ENCODE measurements at regions not wholly inside any gene's neighbourhood (a gene's known extent, or its start where the extent isn't known, plus 50 kb on each side); places are given as distances from the start of the nearest gene placed in this dataset.

DNA sequence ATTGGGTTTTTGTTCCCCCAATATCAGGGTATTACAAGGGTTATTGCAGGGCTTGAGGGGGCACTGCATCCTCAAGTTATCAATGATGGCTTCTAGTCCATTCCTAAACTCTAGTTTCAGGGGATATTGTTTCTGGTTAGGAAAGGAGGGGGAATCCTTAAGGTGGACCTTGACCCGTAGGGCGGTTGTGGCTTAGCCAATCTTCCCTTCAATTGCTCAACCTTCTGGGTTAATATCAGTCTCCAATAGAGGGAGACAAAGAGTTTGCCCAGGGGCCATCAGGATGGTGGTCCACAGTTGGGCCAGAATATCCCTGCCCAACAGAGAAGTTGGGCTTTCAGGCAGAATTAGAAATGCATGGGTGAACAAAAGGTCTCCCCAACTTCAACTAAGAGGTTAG is 214.9 kb downstream of the BCHE start:
- 98 to 100% methylated on average over 2 of the region's 2 CpGs for WGBS, 2 donors
- no peak overlapping the region for H3K4me3 ChIP-seq (ENCODE audit: low read depth, poor library complexity, severe bottlenecking)
- intact Hi-C loops (cut with DNase I; ENCODE audit: low total_unique reads): no loop called here
- TF ChIP-seq POLR2A (IDR thresholded peaks at IDR 0.05): no peak
- TF ChIP-seq, protein P1, sequence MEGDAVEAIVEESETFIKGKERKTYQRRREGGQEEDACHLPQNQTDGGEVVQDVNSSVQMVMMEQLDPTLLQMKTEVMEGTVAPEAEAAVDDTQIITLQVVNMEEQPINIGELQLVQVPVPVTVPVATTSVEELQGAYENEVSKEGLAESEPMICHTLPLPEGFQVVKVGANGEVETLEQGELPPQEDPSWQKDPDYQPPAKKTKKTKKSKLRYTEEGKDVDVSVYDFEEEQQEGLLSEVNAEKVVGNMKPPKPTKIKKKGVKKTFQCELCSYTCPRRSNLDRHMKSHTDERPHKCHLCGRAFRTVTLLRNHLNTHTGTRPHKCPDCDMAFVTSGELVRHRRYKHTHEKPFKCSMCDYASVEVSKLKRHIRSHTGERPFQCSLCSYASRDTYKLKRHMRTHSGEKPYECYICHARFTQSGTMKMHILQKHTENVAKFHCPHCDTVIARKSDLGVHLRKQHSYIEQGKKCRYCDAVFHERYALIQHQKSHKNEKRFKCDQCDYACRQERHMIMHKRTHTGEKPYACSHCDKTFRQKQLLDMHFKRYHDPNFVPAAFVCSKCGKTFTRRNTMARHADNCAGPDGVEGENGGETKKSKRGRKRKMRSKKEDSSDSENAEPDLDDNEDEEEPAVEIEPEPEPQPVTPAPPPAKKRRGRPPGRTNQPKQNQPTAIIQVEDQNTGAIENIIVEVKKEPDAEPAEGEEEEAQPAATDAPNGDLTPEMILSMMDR (IDR thresholded peaks at IDR 0.05): no peak
- DNase-seq (ENCODE audit: low spot score in 2 of 2): no peak

DNA sequence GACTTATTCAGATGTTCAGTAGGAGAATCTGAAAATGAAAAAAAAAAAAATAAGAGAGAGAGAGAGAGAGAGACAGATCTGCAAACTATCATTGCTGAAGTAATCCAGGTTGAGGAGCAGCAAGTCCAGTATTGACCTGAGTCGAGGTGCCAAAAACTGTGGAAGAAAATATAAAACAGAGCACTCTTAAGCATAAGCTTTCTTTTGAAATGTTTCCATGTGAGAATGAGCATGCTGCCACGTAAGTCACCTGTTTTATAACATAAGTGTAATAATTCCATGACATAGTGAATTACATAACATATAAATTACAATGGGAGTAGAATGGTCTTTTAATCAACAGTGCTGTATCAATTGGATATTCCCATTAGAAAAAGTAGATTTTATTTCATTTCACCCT is 218.2 kb downstream of the BCHE start:
- intact Hi-C loops (cut with DNase I; ENCODE audit: low total_unique reads): no loop called here
- no peak overlapping the region for H3K4me3 ChIP-seq (ENCODE audit: low read depth, poor library complexity, severe bottlenecking)
- no peak for DNase-seq (ENCODE audit: low spot score in 2 of 2)
- TF ChIP-seq POLR2A (IDR thresholded peaks at IDR 0.05): no peak
- TF ChIP-seq, protein P1 (IDR thresholded peaks at IDR 0.05): no peak
- WGBS, 2 donors: 79 to 92% methylated on average over 2 of the region's 2 CpGs

DNA sequence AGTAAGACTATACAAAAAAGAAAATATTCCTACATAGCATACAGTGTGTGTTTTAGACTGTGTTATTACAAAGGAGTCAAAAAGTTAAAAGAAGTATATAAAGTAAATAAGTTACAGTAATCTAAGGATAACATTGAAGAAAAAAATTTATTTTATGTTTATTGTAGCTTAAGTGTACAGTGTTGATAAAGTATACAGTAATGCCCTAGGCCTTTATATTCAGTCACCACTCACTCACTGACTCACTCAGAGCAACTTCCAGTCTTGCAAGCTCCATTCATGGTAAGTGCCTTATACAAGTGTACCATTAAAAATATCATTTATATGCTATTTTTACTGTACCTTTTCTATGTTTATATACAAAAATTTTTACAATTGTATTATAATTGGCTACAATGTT is 220.1 kb downstream of the BCHE start:
- no peak for DNase-seq (ENCODE audit: low spot score in 2 of 2)
- no peak overlapping the region for H3K4me3 ChIP-seq (ENCODE audit: low read depth, poor library complexity, severe bottlenecking)
- TF ChIP-seq, protein P1 (IDR thresholded peaks at IDR 0.05): no peak
- TF ChIP-seq POLR2A (IDR thresholded peaks at IDR 0.05): no peak
- intact Hi-C loops (cut with DNase I; ENCODE audit: low total_unique reads): no loop called here

DNA sequence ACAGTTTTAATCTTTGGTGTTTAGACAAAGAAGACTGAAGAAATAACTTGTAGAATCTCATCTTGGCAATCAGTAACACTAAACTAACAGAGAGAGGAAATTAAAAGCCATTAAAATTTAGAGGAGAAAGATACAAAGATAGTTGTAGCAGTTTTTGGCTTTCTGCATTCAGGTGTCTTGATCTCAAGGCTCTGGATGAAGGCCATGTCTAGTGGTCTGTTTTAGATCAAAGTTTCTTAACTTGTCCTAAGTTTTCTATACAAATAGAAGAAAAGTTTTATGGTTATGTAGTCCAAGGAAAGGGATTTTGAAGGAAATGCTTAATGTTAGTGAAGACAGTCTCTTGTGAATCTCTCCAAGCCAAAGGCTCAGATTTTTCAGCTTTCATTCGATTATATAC is 222.9 kb downstream of the BCHE start:
- intact Hi-C loops (cut with DNase I; ENCODE audit: low total_unique reads): no loop called here
- TF ChIP-seq, protein P1 (IDR thresholded peaks at IDR 0.05): no peak
- no peak for TF ChIP-seq POLR2A (IDR thresholded peaks at IDR 0.05)
- H3K4me3 ChIP-seq (ENCODE audit: low read depth, poor library complexity, severe bottlenecking): no peak overlapping the region
- 86 to 95% methylated on average over 1 of the region's 1 CpG for WGBS, 2 donors
- DNase-seq (ENCODE audit: low spot score in 2 of 2): no peak

DNA sequence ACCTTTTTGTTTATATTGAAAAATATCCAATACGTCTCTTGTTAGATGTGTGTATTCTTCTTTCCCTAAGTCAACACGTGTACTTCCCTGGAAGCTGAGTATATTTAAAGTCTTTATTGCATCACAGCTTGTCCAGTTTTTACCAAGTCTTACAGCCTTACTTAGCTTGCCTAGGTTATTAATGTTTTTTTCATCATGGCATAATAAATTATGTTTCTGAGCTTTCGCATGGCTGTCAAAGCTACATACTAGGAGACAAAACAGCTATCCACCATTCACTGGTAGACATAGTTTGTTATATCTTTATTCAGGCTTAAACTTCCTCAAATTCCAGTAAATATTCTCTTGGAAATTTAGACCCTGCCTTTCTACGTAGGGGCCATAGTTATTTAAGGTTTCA is 224.2 kb downstream of the BCHE start:
- DNase-seq (ENCODE audit: low spot score in 2 of 2): no peak
- H3K4me3 ChIP-seq (ENCODE audit: low read depth, poor library complexity, severe bottlenecking): no peak overlapping the region
- intact Hi-C loops (cut with DNase I; ENCODE audit: low total_unique reads): no loop called here
- TF ChIP-seq, protein P1 (IDR thresholded peaks at IDR 0.05): no peak
- TF ChIP-seq POLR2A (IDR thresholded peaks at IDR 0.05): no peak
- WGBS, 2 donors: 69 to 78% methylated on average over 4 of the region's 4 CpGs

DNA sequence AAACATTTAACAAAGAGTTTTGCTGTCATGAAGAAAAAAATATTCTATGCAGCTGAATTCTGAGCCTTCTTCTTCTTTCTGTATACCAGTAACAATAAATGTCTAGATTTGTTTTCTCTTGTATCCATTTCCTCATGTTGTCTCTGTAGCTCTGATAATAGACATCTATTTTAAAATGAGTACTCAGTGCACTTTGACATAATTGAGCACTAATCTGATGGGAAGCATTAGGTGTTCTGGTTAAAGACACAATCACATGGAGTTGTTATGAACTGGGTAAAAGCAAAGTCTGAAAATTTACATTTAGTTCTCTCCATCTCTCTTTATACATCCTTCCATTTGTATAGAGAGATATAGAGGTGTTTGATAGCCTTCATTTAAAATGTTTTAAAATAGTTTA is 230.0 kb downstream of the BCHE start:
- DNase-seq (ENCODE audit: low spot score in 2 of 2): no peak
- TF ChIP-seq POLR2A (IDR thresholded peaks at IDR 0.05): no peak
- TF ChIP-seq, protein P1 (IDR thresholded peaks at IDR 0.05): no peak
- H3K4me3 ChIP-seq (ENCODE audit: low read depth, poor library complexity, severe bottlenecking): no peak overlapping the region
- intact Hi-C loops (cut with DNase I; ENCODE audit: low total_unique reads): no loop called here

Measured in lower leg skin (tissue), 4 donors.